Fibroblast of villous mesenchyme (primary cell): ENCODE measurements at regions not wholly inside any gene's neighbourhood (a gene's known extent, or its start where the extent isn't known, plus 50 kb on each side); places are given as distances from the start of the nearest gene placed in this dataset.

Source experiments
- DNase-seq: peaks from one replicate; pipeline ENCODE4 v3.0.0-alpha.2; 2010; ENCODE audit warnings: low read depth
- H3K4me3 ChIP-seq: 2 replicates; pipeline ENCODE4 v1.5.1; 2011; ENCODE audit warnings: low read depth, mild to moderate bottlenecking, low read length
- CTCF ChIP-seq: IDR thresholded peaks from 2 replicates; pipeline ENCODE4 v1.5.1; 2012; ENCODE audit warnings: low read depth, mild to moderate bottlenecking, low read length; ENCODE audit not compliant: insufficient read depth

DNA sequence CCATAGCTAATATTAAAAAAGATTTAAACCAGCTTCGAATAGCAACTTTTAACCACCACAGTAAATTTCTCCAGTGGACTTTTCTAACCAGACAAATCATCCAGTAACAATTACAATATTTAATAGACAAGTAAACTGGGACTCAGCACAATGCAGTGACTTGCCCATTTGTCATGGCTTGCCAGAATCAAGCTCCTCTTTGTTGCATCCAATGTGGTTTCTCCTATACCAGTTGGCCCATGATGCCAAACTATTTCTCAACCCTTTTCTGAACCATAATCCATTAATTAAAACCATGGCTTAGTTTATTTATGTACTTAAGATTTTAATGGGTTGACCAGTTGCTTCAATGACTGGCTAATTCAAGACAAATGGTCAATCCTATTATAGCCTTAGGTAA is 64.4 kb downstream of the DIO2 start:
- TF ChIP-seq CTCF: no peak
- DNase-seq: no peak
- no peak overlapping the region for H3K4me3 ChIP-seq

GRCh38 chr14:80136358-80136757 is 74.9 kb downstream of the DIO2 start:
- no peak overlapping the region for H3K4me3 ChIP-seq
- DNase-seq: no peak
- no peak for TF ChIP-seq CTCF

GRCh38 chr14:80135305-80136088 is 75.8 kb downstream of the DIO2 start:
- TF ChIP-seq CTCF: no peak
- no peak for DNase-seq
- no peak overlapping the region for H3K4me3 ChIP-seq

GRCh38 chr14:80134321-80134720 is 77.0 kb downstream of the DIO2 start:
- DNase-seq: no peak
- no peak overlapping the region for H3K4me3 ChIP-seq
- no peak for TF ChIP-seq CTCF

DNA sequence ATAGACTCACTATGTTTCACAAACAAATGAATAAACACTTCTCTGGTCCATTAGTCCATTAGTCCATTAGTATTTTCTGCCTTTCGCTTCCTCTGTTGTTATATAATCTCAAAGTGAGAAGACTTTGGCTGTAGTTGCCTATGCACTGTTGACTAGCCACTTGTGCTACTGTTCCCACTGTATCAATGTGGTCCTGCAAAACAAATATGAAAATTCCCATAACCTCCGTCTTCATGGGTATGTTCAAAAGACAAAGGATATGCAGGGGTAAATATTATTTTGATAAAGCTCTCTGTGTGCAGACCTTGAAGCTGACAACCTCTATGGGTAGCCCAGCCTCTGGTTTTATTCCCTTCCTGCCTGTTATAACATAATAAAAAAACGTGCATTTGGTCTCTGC is 77.8 kb downstream of the DIO2 start:
- H3K4me3 ChIP-seq: no peak overlapping the region
- DNase-seq: no peak

DNA sequence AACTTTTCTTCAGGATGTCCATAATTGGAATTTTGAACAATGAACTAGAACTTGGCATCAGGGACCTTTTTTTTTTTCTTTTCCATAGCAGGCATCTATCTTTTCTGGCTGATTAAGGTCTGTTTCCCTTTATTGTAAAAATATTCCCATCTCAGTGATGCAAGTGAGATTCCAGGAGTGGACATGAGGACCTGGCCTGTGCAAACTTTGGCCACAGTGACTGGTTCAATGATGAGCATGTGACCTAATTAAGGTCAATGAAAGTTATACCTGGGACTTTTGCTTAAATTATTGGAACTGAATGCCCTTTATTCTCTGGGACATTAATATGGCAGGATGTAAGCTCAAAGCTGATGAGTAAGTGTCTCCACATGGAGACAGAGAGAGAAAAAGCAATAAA is 83.8 kb downstream of the DIO2 start:
- H3K4me3 ChIP-seq: no peak overlapping the region
- no peak for DNase-seq
- TF ChIP-seq CTCF: no peak

More for the DNA sequence above, 77.8 kb downstream of the DIO2 start:
- no peak for TF ChIP-seq CTCF

GRCh38 chr14:80124794-80125193 is 86.5 kb downstream of the DIO2 start:
- DNase-seq: no peak
- H3K4me3 ChIP-seq: no peak overlapping the region
- no peak for TF ChIP-seq CTCF
